HCT116 (cell line): ENCODE measurements at regions not wholly inside any gene's neighbourhood (a gene's known extent, or its start where the extent isn't known, plus 50 kb on each side); places are given as distances from the start of the nearest gene placed in this dataset.
"Not testable (repeated sequence)": the region's sequence is repeated elsewhere in the genome, so short reads cannot be mapped to it uniquely, and the experiment has no call there.

ENCODE experiments used
- ATAC-seq: fragments of 200-7000 bp; cut with Tn5 transposase; 2 replicates; pipeline ENCODE4 v1.9.1; 2020; ENCODE audit warnings: mild to moderate bottlenecking, moderate library complexity
- BruUV-seq: library from RNA; stranded (reverse); fragments of 400-500 nt; replicated peaks from 2 replicates; lab custom pipeline; 2021; lab: Mats Ljungman, UMichigan
- CTCF ChIA-PET: fragments of 300-600 bp; sonication (Branson Sonifier 250); formaldehyde crosslinking; loops from one replicate; lab custom pipeline; 2021; ENCODE audit warnings: antibody characterized with exemption; lab: Charles Lee
- POLR2A ChIA-PET: fragments of 300-600, 350-600 bp; sonication (Branson Sonifier 250); formaldehyde crosslinking; loops from one replicate; lab custom pipeline; 2021; ENCODE audit warnings: antibody characterized with exemption; lab: Charles Lee
- RAD21 ChIA-PET, 2 experiments: fragments of 300-600 bp; sonication (Branson Sonifier 250); formaldehyde crosslinking; loops; one replicate each; lab custom pipeline; 2023; ENCODE audit warnings: low total read pairs in 2 of 2; ENCODE audit not compliant: uncharacterized antibody in 2 of 2, unreplicated experiment in 2 of 2, low non-redundant PET in 1 of 2; lab: Charles Lee
- DNase-seq: peaks from one replicate; pipeline ENCODE4 v3.0.0-alpha.2; 2010; ENCODE audit warnings: low read depth, low spot score
- H2AFZ ChIP-seq: fragments of 200-600 bp; shearing (Covaris generic), sonication (generic); 2 replicates; pipeline ENCODE4 v1.6.1; 2017; ENCODE audit warnings: low read depth, mixed run types, mixed read lengths, antibody characterized with exemption, low read length; ENCODE audit not compliant: poor library complexity, severe bottlenecking
- H3K27ac ChIP-seq: 2 replicates; pipeline ENCODE4 v1.5.1; 2012; ENCODE audit warnings: low read depth, low read length
- H3K27me3 ChIP-seq: fragments of 200-600 bp; sonication (generic); 2 replicates; pipeline ENCODE4 v1.6.1; 2016; ENCODE audit warnings: mixed run types, low read length, mixed read lengths; ENCODE audit not compliant: insufficient read depth
- H3K36me3 ChIP-seq, 2 experiments: fragments of 200-500 bp in 1 of 2; fragments of 200-600 bp in 1 of 2; sonication (Bioruptor generic) in 1 of 2; sonication (generic) in 1 of 2; 2 replicates each; pipeline versions ENCODE4 v1.5.1 to v1.6.1; 2014 to 2016; ENCODE audit warnings: low read length in 2 of 2, inconsistent platforms in 1 of 2, mixed read lengths in 1 of 2, mixed run types in 1 of 2; ENCODE audit not compliant: insufficient read depth in 2 of 2, control insufficient read depth in 1 of 2
- H3K4me1 ChIP-seq, 2 experiments: fragments of 200-600 bp in 1 of 2; sonication (generic) in 1 of 2; 2 replicates each; pipeline versions ENCODE4 v1.5.1 to v1.6.1; 2012 to 2017; ENCODE audit warnings: low read length in 2 of 2, inconsistent platforms in 1 of 2, mild to moderate bottlenecking in 1 of 2, mixed read lengths in 1 of 2, mixed run types in 1 of 2, moderate library complexity in 1 of 2; ENCODE audit not compliant: insufficient read depth in 2 of 2, control insufficient read depth in 1 of 2
- H3K4me2 ChIP-seq: fragments of 200-600 bp; sonication (generic); 2 replicates; pipeline ENCODE4 v1.6.1; 2017; ENCODE audit warnings: mixed run types, low read length, mixed read lengths
- H3K4me3 ChIP-seq, 2 experiments: fragments of 200-600 bp in 1 of 2; sonication (generic) in 1 of 2; replicated peaks in 1 of 2; 2 replicates each; pipeline ENCODE4 v1.5.1; 2011 to 2016; ENCODE audit warnings: low read length in 2 of 2, control low read depth in 1 of 2, low read depth in 1 of 2, mild to moderate bottlenecking in 1 of 2, mixed read lengths in 1 of 2, mixed run types in 1 of 2
- H3K79me2 ChIP-seq: fragments of 200-600 bp; sonication (generic); 2 replicates; pipeline ENCODE4 v1.6.1; 2017; ENCODE audit warnings: mild to moderate bottlenecking, mixed run types, low read length, moderate library complexity, mixed read lengths; ENCODE audit not compliant: insufficient read depth
- H3K9ac ChIP-seq: fragments of 200-600 bp; sonication (generic); 2 replicates; pipeline ENCODE4 v1.6.1; 2016; ENCODE audit warnings: low read length, mixed read lengths
- H3K9me2 ChIP-seq: fragments of 200-600 bp; sonication (generic), shearing (Covaris generic); 2 replicates; pipeline ENCODE4 v1.6.1; 2017; ENCODE audit warnings: mixed run types, mild to moderate bottlenecking, moderate library complexity; ENCODE audit not compliant: insufficient read depth
- H3K9me3 ChIP-seq, 2 experiments: fragments of 200-500 bp in 1 of 2; fragments of 200-600 bp in 1 of 2; sonication (Bioruptor generic) in 1 of 2; sonication (generic) in 1 of 2; 2 replicates each; pipeline ENCODE4 v1.6.1; 2014 to 2017; ENCODE audit warnings: low read length in 2 of 2, mixed read lengths in 2 of 2, inconsistent platforms in 1 of 2, low read depth in 1 of 2, mild to moderate bottlenecking in 1 of 2, mixed run types in 1 of 2, moderate library complexity in 1 of 2; ENCODE audit not compliant: control insufficient read depth in 1 of 2, insufficient read depth in 1 of 2
- H4K20me1 ChIP-seq: fragments of 200-600 bp; sonication (generic), shearing (Covaris generic); 2 replicates; pipeline ENCODE4 v1.6.1; 2017; ENCODE audit warnings: mixed run types, mild to moderate bottlenecking, moderate library complexity; ENCODE audit not compliant: insufficient read depth
- intact Hi-C: fragments of 100-400 bp; cut with micrococcal nuclease; formaldehyde crosslinking; loops from 2 replicates; pipeline ENCODE4 v1.10.0; 2022

GRCh38 chr22:10749423-10749822 lies 4778.6 kb upstream of the OR11H1 start:
- intact Hi-C loops = not testable (repeated sequence)

GRCh38 chr22:10753566-10753965 lies 4774.4 kb upstream of the OR11H1 start:
- RAD21 ChIA-PET, H3K4me2 ChIP-seq, H4K20me1 ChIP-seq, H3K9ac ChIP-seq, CTCF ChIA-PET, H3K27ac ChIP-seq, BruUV-seq, H3K4me3 ChIP-seq, H3K9me2 ChIP-seq, DNase-seq, H3K79me2 ChIP-seq, H3K4me1 ChIP-seq, H3K27me3 ChIP-seq, ATAC-seq, H2AFZ ChIP-seq, H3K36me3 ChIP-seq, intact Hi-C loops, POLR2A ChIA-PET: not testable (repeated sequence)
- H3K9me3 ChIP-seq = peaks cover 23 to 62% of the 10 kb centered on the region in 2 experiments; a peak in 3 of 4 replicates

More at GRCh38 chr22:10749423-10749822, 4778.6 kb upstream of the OR11H1 start:
- H3K27me3 ChIP-seq, H3K9ac ChIP-seq, BruUV-seq, H4K20me1 ChIP-seq, H2AFZ ChIP-seq, H3K4me3 ChIP-seq, H3K9me2 ChIP-seq, ATAC-seq, H3K79me2 ChIP-seq, RAD21 ChIA-PET, H3K4me1 ChIP-seq, H3K27ac ChIP-seq, H3K36me3 ChIP-seq, POLR2A ChIA-PET, DNase-seq, CTCF ChIA-PET, H3K4me2 ChIP-seq: not testable (repeated sequence)
- H3K9me3 ChIP-seq = peaks cover 29 to 55% of the 10 kb centered on the region in 2 experiments; a peak in 3 of 4 replicates

GRCh38 chr22:10755350-10755749 lies 4772.6 kb upstream of the OR11H1 start:
- H3K27me3 ChIP-seq, H3K9me2 ChIP-seq, H3K36me3 ChIP-seq, H2AFZ ChIP-seq, ATAC-seq, H4K20me1 ChIP-seq, POLR2A ChIA-PET, BruUV-seq, DNase-seq, H3K9ac ChIP-seq, H3K4me3 ChIP-seq, RAD21 ChIA-PET, CTCF ChIA-PET, H3K79me2 ChIP-seq, H3K4me1 ChIP-seq, intact Hi-C loops, H3K4me2 ChIP-seq, H3K27ac ChIP-seq: not testable (repeated sequence)
- peaks cover 14 to 50% of the 10 kb centered on the region in 2 experiments; a peak in 3 of 4 replicates for H3K9me3 ChIP-seq

- RAD21 ChIA-PET, DNase-seq, CTCF ChIA-PET, H3K4me3 ChIP-seq, H3K9ac ChIP-seq, intact Hi-C loops, H2AFZ ChIP-seq, H3K9me2 ChIP-seq, H3K4me1 ChIP-seq, POLR2A ChIA-PET, H3K79me2 ChIP-seq, H3K27ac ChIP-seq, H4K20me1 ChIP-seq, H3K36me3 ChIP-seq, ATAC-seq, BruUV-seq, H3K4me2 ChIP-seq, H3K27me3 ChIP-seq: not testable (repeated sequence)
- peaks cover 3 to 20% of the 10 kb centered on the region in 2 experiments for H3K9me3 ChIP-seq
These were observed 4767.6 kb upstream of the OR11H1 start for GRCh38 chr22:10760418-10760817.
